LNCaP clone FGC (cell line): ENCODE measurements at regions not wholly inside any gene's neighbourhood (a gene's known extent, or its start where the extent isn't known, plus 50 kb on each side); places are given as distances from the start of the nearest gene placed in this dataset.

Experiments used
- DNase-seq: peaks from one replicate; pipeline ENCODE4 v3.0.0-alpha.2; 2011; ENCODE audit warnings: low read depth
- H3K4me3 ChIP-seq: 2 replicates; pipeline ENCODE4 v1.5.1; 2011; ENCODE audit warnings: mild to moderate bottlenecking, low read depth, low read length, control low read depth
- CTCF ChIP-seq: IDR thresholded peaks from 2 replicates; pipeline ENCODE4 v1.5.1; 2012; ENCODE audit warnings: mild to moderate bottlenecking; ENCODE audit not compliant: control insufficient read depth, insufficient read depth; ENCODE audit errors: extremely low read depth

- DNase-seq = peak; percentile 54
- H3K4me3 ChIP-seq = no peak overlapping the region
- TF ChIP-seq CTCF = peak; percentile 72
These were observed 113.2 kb downstream of the VIP start for GRCh38 chr6:152863618-152864326.

DNA sequence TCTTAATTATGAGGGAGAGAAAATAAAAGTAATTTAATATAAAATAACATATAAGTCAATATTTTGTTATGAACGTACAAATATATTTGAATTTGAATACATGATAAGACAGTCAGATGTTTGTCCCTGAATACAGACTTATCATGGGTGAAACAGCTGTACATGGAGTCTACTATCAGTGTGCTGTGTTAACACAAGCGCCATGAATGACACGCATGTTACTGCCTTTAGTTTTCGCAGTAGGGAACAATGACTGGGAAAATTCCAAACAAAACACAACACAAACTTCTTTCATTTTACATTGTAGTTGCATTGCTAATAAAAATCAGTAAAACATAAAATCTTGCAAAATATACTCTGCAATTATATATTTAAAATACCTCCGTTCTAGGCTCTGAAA, 108.6 kb downstream of the FBXO5 start:
- no peak overlapping the region for H3K4me3 ChIP-seq
- no peak for TF ChIP-seq CTCF

DNA sequence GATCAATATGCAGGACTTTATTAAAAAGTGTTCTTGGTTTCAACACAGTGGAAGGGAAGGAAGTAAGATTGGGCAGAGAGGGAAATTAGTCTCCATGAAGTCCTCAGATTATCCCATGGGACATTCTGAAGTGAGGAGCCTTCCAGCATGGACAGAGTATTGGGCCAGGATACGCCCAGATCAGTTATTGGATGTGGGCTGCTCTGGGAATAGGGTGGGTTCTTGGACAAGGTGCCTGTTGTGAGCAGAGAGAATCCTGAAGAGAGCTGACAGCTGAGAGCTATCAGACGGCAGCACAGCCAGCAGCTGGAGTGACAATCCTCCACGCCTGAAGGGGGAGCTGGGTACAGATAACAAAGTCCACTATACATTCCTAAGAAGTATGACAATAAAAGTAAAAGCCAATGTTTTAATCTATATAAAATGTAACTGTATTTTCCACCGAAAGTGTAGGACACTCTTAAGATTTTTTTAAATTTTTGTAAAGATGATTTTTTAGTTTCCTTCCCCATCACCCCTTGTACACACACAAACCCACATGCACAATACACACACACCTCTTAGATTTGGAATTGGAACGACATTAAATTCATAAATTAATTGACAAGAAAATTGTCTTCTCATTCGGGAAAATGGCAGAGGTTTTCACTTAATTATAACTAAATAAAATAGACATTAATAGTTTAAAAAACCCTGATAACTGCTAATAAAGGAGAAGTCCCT, 107.8 kb downstream of the FBXO5 start:
- DNase-seq = no peak
- TF ChIP-seq CTCF = no peak
- no peak overlapping the region for H3K4me3 ChIP-seq

More for the DNA sequence above, 108.6 kb downstream of the FBXO5 start:
- DNase-seq = no peak

GRCh38 chr6:152879681-152880080, 103.2 kb downstream of the FBXO5 start:
- no peak for DNase-seq
- TF ChIP-seq CTCF = no peak
- no peak overlapping the region for H3K4me3 ChIP-seq

DNA sequence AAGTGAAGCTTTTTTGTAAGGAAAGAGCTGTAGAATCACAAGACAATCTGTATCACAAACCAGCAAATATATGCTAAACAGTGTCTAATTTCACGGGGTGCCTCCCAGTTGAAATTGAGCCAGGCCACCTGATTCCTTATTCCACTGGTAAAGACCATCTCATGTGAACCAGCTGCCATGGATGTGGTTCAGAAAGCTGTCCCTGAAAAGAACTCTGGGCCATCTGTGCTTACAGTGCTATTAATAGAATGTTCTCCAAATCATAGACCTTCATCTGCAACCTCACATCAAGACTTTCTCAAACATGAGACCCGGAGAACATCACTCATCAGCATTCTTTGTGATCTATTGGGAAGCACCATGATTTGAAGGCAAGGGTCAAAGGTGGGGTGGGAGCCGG, 89.7 kb downstream of the FBXO5 start:
- TF ChIP-seq CTCF = no peak
- H3K4me3 ChIP-seq = no peak overlapping the region
- DNase-seq = no peak

GRCh38 chr6:152896923-152897322, 85.9 kb downstream of the FBXO5 start:
- no peak for TF ChIP-seq CTCF
- DNase-seq = no peak
- no peak overlapping the region for H3K4me3 ChIP-seq

GRCh38 chr6:152897807-152898399, 84.9 kb downstream of the FBXO5 start:
- peak; percentile 92 for TF ChIP-seq CTCF
- no peak overlapping the region for H3K4me3 ChIP-seq
- peak; percentile 7 for DNase-seq
